Activated CD8-positive, alpha-beta memory T cell treated with anti-CD3 and anti-CD28 coated beads, Interleukin-2, amount 10 ng/mL, durations not matched to agents 7 days and 5 days (primary cell): ENCODE measurements at regions not wholly inside any gene's neighbourhood (a gene's known extent, or its start where the extent isn't known, plus 50 kb on each side); places are given as distances from the start of the nearest gene placed in this dataset.

Experiments used
- ATAC-seq: fragments of 150-1000 bp; cut with Tn5 transposase; one replicate; pipeline ENCODE4 v1.10.0; 2021; ENCODE audit warnings: moderate library complexity
- CTCF ChIA-PET: fragments of 350-600 bp; sonication (Branson Sonifier 250); formaldehyde crosslinking; loops from one replicate; lab custom pipeline; 2021; ENCODE audit warnings: antibody characterized with exemption; lab: Charles Lee
- DNase-seq: peaks from one replicate; pipeline ENCODE4 v3.0.0-alpha.2; 2020
- H3K27ac Mint-ChIP-seq: one replicate; pipeline ENCODE4 v1.8.0; 2021; ENCODE audit warnings: mild to moderate bottlenecking, mixed read lengths
- H3K27me3 Mint-ChIP-seq: one replicate; pipeline ENCODE4 v1.8.0; 2021; ENCODE audit warnings: mixed read lengths
- H3K36me3 Mint-ChIP-seq: one replicate; pipeline ENCODE4 v1.8.0; 2021; ENCODE audit warnings: mild to moderate bottlenecking, mixed read lengths
- H3K4me1 Mint-ChIP-seq: one replicate; pipeline ENCODE4 v1.8.0; 2021; ENCODE audit warnings: mixed read lengths
- H3K4me3 Mint-ChIP-seq: one replicate; pipeline ENCODE4 v1.8.0; 2021; ENCODE audit warnings: mild to moderate bottlenecking, moderate library complexity, mixed read lengths
- H3K9me3 Mint-ChIP-seq: one replicate; pipeline ENCODE4 v1.8.0; 2022; ENCODE audit warnings: low read depth, mixed read lengths

GRCh38 chr20:11153819-11154218, 480.0 kb upstream of the JAG1 start:
- peaks cover 2% of the 10 kb centered on the region for H3K9me3 Mint-ChIP-seq
- no peaks in the 10 kb centered on the region for H3K4me1 Mint-ChIP-seq
- H3K4me3 Mint-ChIP-seq, result no peak overlapping the region
- CTCF ChIA-PET, result no interaction called here
- DNase-seq (no peak), ATAC-seq (no peak)
- H3K27ac Mint-ChIP-seq, result no peak overlapping the region
- H3K27me3 Mint-ChIP-seq, result no peaks in the 10 kb centered on the region
- no peaks in the 10 kb centered on the region for H3K36me3 Mint-ChIP-seq

DNA sequence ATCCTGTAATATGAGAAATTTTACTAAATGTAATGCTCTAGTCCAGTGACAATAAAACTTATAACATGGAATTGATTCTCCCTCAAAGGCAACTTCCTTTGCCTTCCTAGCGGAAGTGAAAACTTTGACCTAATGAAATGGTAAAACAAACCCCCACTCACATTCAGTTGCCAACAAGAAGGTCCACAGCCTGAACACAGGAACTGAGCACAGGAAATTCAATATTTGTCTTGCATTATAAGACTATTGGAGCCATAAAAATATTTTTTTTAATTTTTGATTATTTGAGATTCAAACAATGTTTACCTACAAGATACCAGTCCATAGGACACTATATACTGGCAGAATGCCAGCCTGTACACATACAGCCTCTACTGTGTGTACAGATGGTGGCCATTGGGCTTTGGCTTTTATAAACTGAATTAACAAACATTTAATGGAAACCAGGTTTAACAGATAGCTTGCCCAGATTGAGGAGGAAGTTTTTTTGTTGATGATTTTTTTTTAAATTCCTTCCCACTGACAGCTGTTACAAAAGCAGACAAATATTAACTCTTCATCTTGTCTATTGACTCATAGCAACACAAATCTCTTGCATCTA, 481.5 kb upstream of the JAG1 start:
- Mint-ChIP-seq H3K4me1 (no peaks in the 10 kb centered on the region), H3K9me3 (peaks cover 2% of the 10 kb centered on the region), H3K27ac (no peak overlapping the region), H3K36me3 (no peaks in the 10 kb centered on the region), H3K27me3 (no peaks in the 10 kb centered on the region), H3K4me3 (no peak overlapping the region)
- DNase-seq, result no peak
- CTCF ChIA-PET, result no interaction called here
- ATAC-seq, result no peak

GRCh38 chr20:11156922-11157321, 483.1 kb upstream of the JAG1 start:
- H3K27ac Mint-ChIP-seq, result no peak overlapping the region
- no peaks in the 10 kb centered on the region for H3K36me3 Mint-ChIP-seq
- DNase-seq, result no peak
- H3K9me3 Mint-ChIP-seq, result peaks cover under 1% of the 10 kb centered on the region
- no peak overlapping the region for H3K4me3 Mint-ChIP-seq
- CTCF ChIA-PET, result no interaction called here
- no peaks in the 10 kb centered on the region for H3K27me3 Mint-ChIP-seq
- no peaks in the 10 kb centered on the region for H3K4me1 Mint-ChIP-seq
- no peak for ATAC-seq

- Mint-ChIP-seq H3K27me3 (no peaks in the 10 kb centered on the region), H3K36me3 (no peaks in the 10 kb centered on the region), H3K4me3 (no peak overlapping the region), H3K27ac (no peak overlapping the region), H3K9me3 (no peaks in the 10 kb centered on the region), H3K4me1 (no peaks in the 10 kb centered on the region)
- CTCF ChIA-PET, result no interaction called here
- ATAC-seq (no peak), DNase-seq (no peak)
Measured at GRCh38 chr20:11158146-11158545, 484.3 kb upstream of the JAG1 start.

- no peak for DNase-seq
- H3K9me3 Mint-ChIP-seq, result peaks cover 3% of the 10 kb centered on the region
Measured at GRCh38 chr20:11158589-11158988, 484.8 kb upstream of the JAG1 start.

DNA sequence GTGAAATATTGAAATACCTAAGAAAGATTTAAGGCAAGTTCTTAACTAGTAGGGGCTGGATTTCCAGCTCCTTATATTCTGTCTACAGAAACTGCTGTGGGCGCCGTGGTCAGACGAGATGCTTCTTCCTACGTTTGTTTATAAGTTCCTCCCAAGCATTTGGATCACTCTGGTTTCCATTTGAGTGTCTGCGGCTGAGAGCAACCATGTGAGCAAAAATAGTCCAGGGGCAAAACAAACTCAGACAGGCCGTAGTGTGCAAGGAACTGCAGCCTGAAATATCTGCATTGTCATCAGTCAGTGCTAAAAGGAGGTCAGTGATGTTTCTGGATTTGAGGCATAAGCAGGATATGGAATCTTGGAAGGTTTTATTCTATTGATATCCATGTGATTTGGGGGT, 485.9 kb upstream of the JAG1 start:
- H3K27ac Mint-ChIP-seq, result no peak overlapping the region
- CTCF ChIA-PET, result interaction anchor here (1.0 kb wide), 1 partner anchor 607 kb away, joined by 3 read pairs; no protein-coding TSS in a partner anchor
- no peaks in the 10 kb centered on the region for H3K27me3 Mint-ChIP-seq
- no peaks in the 10 kb centered on the region for H3K36me3 Mint-ChIP-seq
- DNase-seq (no peak), ATAC-seq (no peak)
- H3K9me3 Mint-ChIP-seq, result peaks cover 3% of the 10 kb centered on the region
- H3K4me1 Mint-ChIP-seq, result no peaks in the 10 kb centered on the region
- H3K4me3 Mint-ChIP-seq, result no peak overlapping the region

More at GRCh38 chr20:11158589-11158988, 484.8 kb upstream of the JAG1 start:
- Mint-ChIP-seq H3K27ac (no peak overlapping the region), H3K4me1 (no peaks in the 10 kb centered on the region), H3K27me3 (no peaks in the 10 kb centered on the region), H3K4me3 (no peak overlapping the region), H3K36me3 (no peaks in the 10 kb centered on the region)
- CTCF ChIA-PET, result interaction anchor here (1.0 kb wide), 1 partner anchor 606 kb away, joined by 3 read pairs; no protein-coding TSS in a partner anchor
- no peak for ATAC-seq

GRCh38 chr20:11162026-11162775, 488.4 kb upstream of the JAG1 start:
- DNase-seq (no peak), ATAC-seq (no peak)
- Mint-ChIP-seq H3K4me3 (no peak overlapping the region), H3K9me3 (peaks cover 3% of the 10 kb centered on the region), H3K27ac (no peak overlapping the region), H3K27me3 (no peaks in the 10 kb centered on the region), H3K36me3 (no peaks in the 10 kb centered on the region), H3K4me1 (no peaks in the 10 kb centered on the region)
- CTCF ChIA-PET, result no interaction called here

- ATAC-seq, result no peak
- H3K27ac Mint-ChIP-seq, result no peak overlapping the region
- H3K9me3 Mint-ChIP-seq, result peaks cover 3% of the 10 kb centered on the region
- CTCF ChIA-PET, result no interaction called here
- H3K4me1 Mint-ChIP-seq, result no peaks in the 10 kb centered on the region
- H3K27me3 Mint-ChIP-seq, result no peaks in the 10 kb centered on the region
- no peak for DNase-seq
- H3K4me3 Mint-ChIP-seq, result no peak overlapping the region
- no peaks in the 10 kb centered on the region for H3K36me3 Mint-ChIP-seq
Measured at GRCh38 chr20:11165789-11166188, 492.0 kb upstream of the JAG1 start.

DNA sequence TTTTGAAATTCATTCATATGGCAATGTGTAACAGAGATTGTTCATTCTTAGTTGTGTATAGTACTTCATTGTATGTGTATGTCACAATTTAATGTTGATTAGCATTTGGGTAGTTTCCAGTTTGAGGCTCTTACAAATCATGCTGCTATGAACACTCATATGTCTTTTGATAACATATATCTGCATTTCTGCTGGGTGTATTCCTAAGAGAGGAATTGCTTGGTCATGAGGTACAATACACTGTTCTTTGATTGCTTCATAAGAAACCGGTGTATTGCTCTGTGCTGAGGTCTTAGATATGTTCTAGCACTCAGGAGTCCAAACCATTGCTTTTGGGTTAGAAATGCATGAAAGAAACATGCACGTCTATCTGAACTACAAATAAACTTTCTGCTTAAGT, 492.9 kb upstream of the JAG1 start:
- no peak for ATAC-seq
- Mint-ChIP-seq H3K9me3 (peaks cover 3% of the 10 kb centered on the region), H3K36me3 (no peaks in the 10 kb centered on the region)

DNA sequence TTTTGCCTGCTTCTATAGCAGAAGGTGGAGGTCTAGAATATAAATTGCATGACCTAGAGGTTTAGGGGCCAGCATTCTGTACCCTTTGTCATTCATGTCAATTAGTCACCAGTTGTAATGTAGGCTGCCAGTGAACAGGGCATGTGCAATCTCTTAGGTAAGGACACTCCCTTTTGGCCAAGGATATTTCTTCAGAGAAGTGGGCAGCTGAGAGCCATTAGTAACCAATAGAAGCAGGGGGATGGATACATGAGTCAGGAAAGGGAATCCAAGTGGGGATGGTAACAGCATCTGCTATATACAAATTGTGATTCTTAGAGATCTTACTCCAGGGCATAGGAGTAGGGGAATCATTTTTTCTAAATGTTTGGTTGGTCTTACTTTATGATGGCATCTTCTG, 494.2 kb upstream of the JAG1 start:
- no peaks in the 10 kb centered on the region for H3K36me3 Mint-ChIP-seq
- peaks cover 3% of the 10 kb centered on the region for H3K9me3 Mint-ChIP-seq
- H3K4me1 Mint-ChIP-seq, result no peaks in the 10 kb centered on the region
- no peak overlapping the region for H3K4me3 Mint-ChIP-seq
- CTCF ChIA-PET, result no interaction called here
- no peak overlapping the region for H3K27ac Mint-ChIP-seq
- ATAC-seq (no peak), DNase-seq (no peak)
- no peaks in the 10 kb centered on the region for H3K27me3 Mint-ChIP-seq

More for the DNA sequence above, 492.9 kb upstream of the JAG1 start:
- no peaks in the 10 kb centered on the region for H3K4me1 Mint-ChIP-seq
- no peak overlapping the region for H3K4me3 Mint-ChIP-seq
- no peaks in the 10 kb centered on the region for H3K27me3 Mint-ChIP-seq
- H3K27ac Mint-ChIP-seq, result no peak overlapping the region
- DNase-seq, result no peak
- CTCF ChIA-PET, result no interaction called here

DNA sequence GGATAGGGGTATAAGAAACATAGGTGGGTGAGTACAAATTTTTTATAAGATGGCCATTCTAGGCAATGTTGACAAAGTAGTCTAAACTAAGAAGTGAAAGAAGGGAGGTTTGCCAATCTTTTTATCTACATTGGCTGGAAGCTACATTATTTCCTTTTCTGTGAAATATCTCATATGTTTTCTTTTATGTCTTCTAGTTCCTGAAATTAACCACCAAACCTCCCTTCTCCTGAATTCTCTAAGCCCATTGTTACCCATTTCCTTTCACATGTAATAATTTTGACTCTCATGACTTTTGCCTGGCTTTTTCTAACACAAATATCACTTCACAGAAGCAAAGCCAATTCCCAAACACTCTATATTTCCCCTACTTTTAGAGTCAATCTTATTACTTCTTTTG, 496.2 kb upstream of the JAG1 start:
- Mint-ChIP-seq H3K36me3 (no peaks in the 10 kb centered on the region), H3K27me3 (no peaks in the 10 kb centered on the region), H3K9me3 (no peaks in the 10 kb centered on the region), H3K4me3 (no peak overlapping the region), H3K4me1 (no peaks in the 10 kb centered on the region), H3K27ac (no peak overlapping the region)
- ATAC-seq (no peak), DNase-seq (no peak)
- CTCF ChIA-PET, result no interaction called here

GRCh38 chr20:11170565-11170964, 496.8 kb upstream of the JAG1 start:
- H3K4me1 Mint-ChIP-seq, result no peaks in the 10 kb centered on the region
- H3K27ac Mint-ChIP-seq, result no peak overlapping the region
- DNase-seq, result no peak
- H3K4me3 Mint-ChIP-seq, result no peak overlapping the region
- no peak for ATAC-seq
- H3K36me3 Mint-ChIP-seq, result no peaks in the 10 kb centered on the region
- no peaks in the 10 kb centered on the region for H3K27me3 Mint-ChIP-seq
- no peaks in the 10 kb centered on the region for H3K9me3 Mint-ChIP-seq
- CTCF ChIA-PET, result no interaction called here

DNA sequence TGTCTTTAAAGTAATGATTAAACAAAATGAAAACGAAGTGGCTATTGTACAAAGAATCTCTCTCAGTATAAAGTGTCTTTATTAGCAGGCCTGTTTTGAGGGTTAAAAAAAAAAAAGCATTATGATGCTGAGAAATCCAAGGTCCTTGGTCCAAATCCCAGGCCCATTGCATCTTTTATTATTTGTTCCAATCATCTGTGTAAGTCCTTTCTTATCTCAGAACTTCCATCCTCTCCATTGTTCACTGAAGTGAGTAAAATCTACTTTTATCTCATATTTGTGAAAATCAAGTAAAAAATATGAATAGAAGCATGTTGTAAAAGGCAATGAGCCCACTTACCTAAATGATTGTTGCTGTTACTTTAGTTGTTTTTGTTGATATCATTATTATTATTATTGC, 499.1 kb upstream of the JAG1 start:
- CTCF ChIA-PET, result no interaction called here
- Mint-ChIP-seq H3K4me3 (no peak overlapping the region), H3K27ac (no peak overlapping the region), H3K9me3 (no peaks in the 10 kb centered on the region), H3K36me3 (no peaks in the 10 kb centered on the region), H3K4me1 (no peaks in the 10 kb centered on the region), H3K27me3 (no peaks in the 10 kb centered on the region)
- ATAC-seq (no peak), DNase-seq (no peak)

- H3K9me3 Mint-ChIP-seq, result no peaks in the 10 kb centered on the region
- no peaks in the 10 kb centered on the region for H3K27me3 Mint-ChIP-seq
- ATAC-seq, result no peak
- CTCF ChIA-PET, result no interaction called here
- no peak overlapping the region for H3K27ac Mint-ChIP-seq
- no peaks in the 10 kb centered on the region for H3K4me1 Mint-ChIP-seq
- H3K36me3 Mint-ChIP-seq, result no peaks in the 10 kb centered on the region
- no peak for DNase-seq
- H3K4me3 Mint-ChIP-seq, result no peak overlapping the region
Measured at GRCh38 chr20:11173916-11174315, 500.1 kb upstream of the JAG1 start.
